ENCODE measurements at regions not wholly inside any gene's neighbourhood (a gene's known extent, or its start where the extent isn't known, plus 50 kb on each side); places are given as distances from the start of the nearest gene placed in this dataset.

DNA sequence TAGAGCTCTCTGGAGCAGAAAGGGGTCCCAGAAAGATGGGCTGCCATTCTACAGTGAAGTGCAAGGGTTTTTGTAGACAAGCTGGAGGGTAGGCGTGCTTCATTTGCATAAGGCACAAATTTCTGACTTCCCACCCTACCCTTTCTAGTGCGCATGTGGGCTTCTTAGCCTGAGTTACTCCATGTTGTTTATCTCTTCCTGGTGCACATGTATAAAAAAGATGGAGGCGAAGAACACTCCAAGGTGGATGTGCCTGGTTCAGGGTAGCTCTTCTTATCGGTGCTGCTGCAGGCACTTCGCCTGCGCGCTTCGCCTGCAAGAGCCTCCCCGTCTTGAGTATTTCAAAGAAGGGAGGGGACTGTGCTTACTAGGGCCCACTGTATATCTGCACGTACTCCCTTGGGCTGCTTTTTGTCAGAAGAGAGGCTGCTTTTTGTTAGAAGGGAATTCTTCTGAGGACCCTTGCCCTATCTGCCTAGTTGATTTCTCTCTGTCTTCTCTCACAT, 1047.3 kb upstream of the CNTN5 start:
- Histone ChIP-seq H3K4me1 (ENCODE audit: insufficient read depth, low read length, severe bottlenecking) (no peaks in the 10 kb centered on the region), H3K79me2 (ENCODE audit: insufficient read depth, low read length) (no peaks in the 10 kb centered on the region), H3K9ac (ENCODE audit: low read length) (no peak overlapping the region), H3K9me3 (ENCODE audit: low read length) (no peaks in the 10 kb centered on the region), H3K27me3 (ENCODE audit: insufficient read depth, low read length) (no peaks in the 10 kb centered on the region), H3K4me3 (ENCODE audit: low read depth, low read length, poor library complexity, severe bottlenecking) (no peak overlapping the region), H3F3A (ENCODE audit: insufficient read depth, low read length) (no peaks in the 10 kb centered on the region), H4K20me1 (ENCODE audit: insufficient read depth, low read length) (no peaks in the 10 kb centered on the region), H3K36me3 (ENCODE audit: insufficient read depth, low read length) (no peaks in the 10 kb centered on the region), H3K4me2 (ENCODE audit: low read length) (no peak overlapping the region), H3K27ac (ENCODE audit: low read depth, low read length, poor library complexity, severe bottlenecking) (no peak overlapping the region), H3K9me2 (ENCODE audit: low read depth, low read length) (no peaks in the 10 kb centered on the region), H2AFZ (ENCODE audit: low read length) (no peak overlapping the region)
- TF ChIP-seq, protein P1, sequence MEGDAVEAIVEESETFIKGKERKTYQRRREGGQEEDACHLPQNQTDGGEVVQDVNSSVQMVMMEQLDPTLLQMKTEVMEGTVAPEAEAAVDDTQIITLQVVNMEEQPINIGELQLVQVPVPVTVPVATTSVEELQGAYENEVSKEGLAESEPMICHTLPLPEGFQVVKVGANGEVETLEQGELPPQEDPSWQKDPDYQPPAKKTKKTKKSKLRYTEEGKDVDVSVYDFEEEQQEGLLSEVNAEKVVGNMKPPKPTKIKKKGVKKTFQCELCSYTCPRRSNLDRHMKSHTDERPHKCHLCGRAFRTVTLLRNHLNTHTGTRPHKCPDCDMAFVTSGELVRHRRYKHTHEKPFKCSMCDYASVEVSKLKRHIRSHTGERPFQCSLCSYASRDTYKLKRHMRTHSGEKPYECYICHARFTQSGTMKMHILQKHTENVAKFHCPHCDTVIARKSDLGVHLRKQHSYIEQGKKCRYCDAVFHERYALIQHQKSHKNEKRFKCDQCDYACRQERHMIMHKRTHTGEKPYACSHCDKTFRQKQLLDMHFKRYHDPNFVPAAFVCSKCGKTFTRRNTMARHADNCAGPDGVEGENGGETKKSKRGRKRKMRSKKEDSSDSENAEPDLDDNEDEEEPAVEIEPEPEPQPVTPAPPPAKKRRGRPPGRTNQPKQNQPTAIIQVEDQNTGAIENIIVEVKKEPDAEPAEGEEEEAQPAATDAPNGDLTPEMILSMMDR (IDR thresholded peaks at IDR 0.05; ENCODE audit: low read length), result no peak
- TF ChIP-seq EZH2 (IDR thresholded peaks at IDR 0.05; ENCODE audit: borderline replicate concordance, low read length), result no peak

DNA sequence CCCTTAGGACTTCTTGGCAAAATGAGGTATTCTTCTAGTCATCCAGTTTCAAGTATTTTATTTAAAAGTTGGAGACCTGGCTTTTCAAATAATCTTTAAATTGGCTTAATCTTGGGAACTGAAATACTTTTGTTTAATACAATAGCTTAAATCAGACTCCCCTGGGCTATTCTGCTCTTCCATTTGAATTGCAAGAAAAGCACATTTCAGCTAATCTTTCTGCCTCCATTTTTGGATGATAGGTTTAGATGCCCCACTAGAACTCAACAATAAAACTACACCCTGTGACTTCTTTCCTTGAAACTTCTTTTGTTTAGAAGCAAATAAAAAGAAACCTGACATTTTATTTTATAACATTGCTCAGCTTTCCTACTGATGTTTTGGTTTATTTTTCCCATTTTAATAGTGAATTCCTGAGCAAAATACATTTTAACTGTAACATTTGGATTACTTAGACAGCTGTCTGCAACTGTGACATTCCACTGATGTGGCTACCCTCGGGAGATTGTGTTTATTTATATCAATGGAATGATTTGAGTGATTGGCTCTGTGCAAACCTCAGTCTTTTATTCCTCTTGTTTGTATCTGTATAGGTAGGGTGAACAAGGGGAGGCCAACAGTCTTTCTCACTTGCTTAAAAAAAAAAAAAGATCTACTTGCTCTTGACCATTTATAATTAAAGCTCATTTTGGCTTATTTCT, 1045.8 kb upstream of the CNTN5 start:
- H3K4me3 ChIP-seq (ENCODE audit: low read depth, low read length, poor library complexity, severe bottlenecking), result no peak overlapping the region
- H3K9ac ChIP-seq (ENCODE audit: low read length), result no peak overlapping the region
- no peaks in the 10 kb centered on the region for H3K9me2 ChIP-seq (ENCODE audit: low read depth, low read length)
- no peaks in the 10 kb centered on the region for H3K36me3 ChIP-seq (ENCODE audit: insufficient read depth, low read length)
- TF ChIP-seq, protein P1 (IDR thresholded peaks at IDR 0.05; ENCODE audit: low read length), result no peak
- TF ChIP-seq EZH2 (IDR thresholded peaks at IDR 0.05; ENCODE audit: borderline replicate concordance, low read length), result no peak
- no peaks in the 10 kb centered on the region for H4K20me1 ChIP-seq (ENCODE audit: insufficient read depth, low read length)
- no peaks in the 10 kb centered on the region for H3K27me3 ChIP-seq (ENCODE audit: insufficient read depth, low read length)
- H3K27ac ChIP-seq (ENCODE audit: low read depth, low read length, poor library complexity, severe bottlenecking), result no peak overlapping the region
- no peaks in the 10 kb centered on the region for H3K4me1 ChIP-seq (ENCODE audit: insufficient read depth, low read length, severe bottlenecking)
- no peaks in the 10 kb centered on the region for H3K79me2 ChIP-seq (ENCODE audit: insufficient read depth, low read length)
- H3F3A ChIP-seq (ENCODE audit: insufficient read depth, low read length), result no peaks in the 10 kb centered on the region
- no peak overlapping the region for H3K4me2 ChIP-seq (ENCODE audit: low read length)
- H2AFZ ChIP-seq (ENCODE audit: low read length), result no peak overlapping the region
- no peaks in the 10 kb centered on the region for H3K9me3 ChIP-seq (ENCODE audit: low read length)

DNA sequence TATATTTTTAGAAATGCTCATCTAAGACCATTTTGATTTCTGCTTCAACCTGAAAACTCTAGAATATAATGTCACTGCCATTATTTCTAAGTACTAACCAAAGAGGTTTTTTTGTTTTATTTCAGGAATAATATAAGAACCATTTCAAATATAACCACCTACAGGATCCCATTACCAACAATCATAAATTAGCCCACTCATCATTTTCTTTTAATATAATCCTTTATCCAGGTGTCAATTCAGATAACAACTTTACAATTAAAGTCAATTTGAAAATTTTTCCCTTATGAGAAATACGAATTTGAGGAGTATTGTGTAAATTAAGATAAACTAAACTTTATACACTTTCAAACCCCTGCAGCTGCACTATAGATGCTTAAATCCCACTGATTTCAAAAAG, 1043.0 kb upstream of the CNTN5 start:
- H3K27me3 ChIP-seq (ENCODE audit: insufficient read depth, low read length), result no peaks in the 10 kb centered on the region
- H3K4me3 ChIP-seq (ENCODE audit: low read depth, low read length, poor library complexity, severe bottlenecking), result no peak overlapping the region
- H3K36me3 ChIP-seq (ENCODE audit: insufficient read depth, low read length), result no peaks in the 10 kb centered on the region
- H3K27ac ChIP-seq (ENCODE audit: low read depth, low read length, poor library complexity, severe bottlenecking), result no peak overlapping the region
- no peaks in the 10 kb centered on the region for H3K4me1 ChIP-seq (ENCODE audit: insufficient read depth, low read length, severe bottlenecking)
- no peak overlapping the region for H3K9ac ChIP-seq (ENCODE audit: low read length)
- H3K9me2 ChIP-seq (ENCODE audit: low read depth, low read length), result no peaks in the 10 kb centered on the region
- H2AFZ ChIP-seq (ENCODE audit: low read length), result no peak overlapping the region
- H3K9me3 ChIP-seq (ENCODE audit: low read length), result no peaks in the 10 kb centered on the region
- TF ChIP-seq, protein P1 (IDR thresholded peaks at IDR 0.05; ENCODE audit: low read length), result no peak
- TF ChIP-seq EZH2 (IDR thresholded peaks at IDR 0.05; ENCODE audit: borderline replicate concordance, low read length), result no peak
- H3K79me2 ChIP-seq (ENCODE audit: insufficient read depth, low read length), result no peaks in the 10 kb centered on the region
- H3F3A ChIP-seq (ENCODE audit: insufficient read depth, low read length), result no peaks in the 10 kb centered on the region
- no peak overlapping the region for H3K4me2 ChIP-seq (ENCODE audit: low read length)
- H4K20me1 ChIP-seq (ENCODE audit: insufficient read depth, low read length), result no peaks in the 10 kb centered on the region
